HG03575 (cell line): ENCODE measurements at regions not wholly inside any gene's neighbourhood (a gene's known extent, or its start where the extent isn't known, plus 50 kb on each side); places are given as distances from the start of the nearest gene placed in this dataset.

Source experiments
- ATAC-seq: cut with Tn5 transposase; IDR thresholded peaks from one replicate; pipeline ENCODE4 v1.9.1; 2021; ENCODE audit not compliant: unreplicated experiment, insufficient number of reproducible peaks, low FRiP score; ENCODE audit errors: extremely low read depth

GRCh38 chr11:95505927-95506426 is 275.0 kb upstream of the SESN3 start:
- no peak for ATAC-seq

- no peak for ATAC-seq
Observed at GRCh38 chr11:95503047-95503446, 272.0 kb upstream of the SESN3 start.

GRCh38 chr11:95502522-95502921 is 271.5 kb upstream of the SESN3 start:
- no peak for ATAC-seq

- no peak for ATAC-seq
Observed at GRCh38 chr11:95501761-95502266, 270.8 kb upstream of the SESN3 start.

- ATAC-seq = no peak
Observed at GRCh38 chr11:95500466-95500865, 269.5 kb upstream of the SESN3 start.

- no peak for ATAC-seq
Observed at GRCh38 chr11:95499516-95500135, 268.6 kb upstream of the SESN3 start.

- no peak for ATAC-seq
Observed at GRCh38 chr11:95498722-95499425, 267.9 kb upstream of the SESN3 start.

- no peak for ATAC-seq
Observed at GRCh38 chr11:95496901-95497300, 265.9 kb upstream of the SESN3 start.

GRCh38 chr11:95495706-95496105 is 264.7 kb upstream of the SESN3 start:
- no peak for ATAC-seq

GRCh38 chr11:95494856-95495255 is 263.9 kb upstream of the SESN3 start:
- no peak for ATAC-seq

GRCh38 chr11:95494167-95494566 is 263.2 kb upstream of the SESN3 start:
- no peak for ATAC-seq

GRCh38 chr11:95490625-95491024 is 259.6 kb upstream of the SESN3 start:
- ATAC-seq = no peak

- ATAC-seq = no peak
Observed at GRCh38 chr11:95487938-95488337, 256.9 kb upstream of the SESN3 start.

- ATAC-seq = peak; percentile 99
Observed at GRCh38 chr11:95487391-95487790, 256.4 kb upstream of the SESN3 start.

- no peak for ATAC-seq
Observed at GRCh38 chr11:95486979-95487378, 256.0 kb upstream of the SESN3 start.

GRCh38 chr11:95486466-95486865 is 255.5 kb upstream of the SESN3 start:
- ATAC-seq = no peak

- ATAC-seq = no peak
Observed at GRCh38 chr11:95485115-95485900, 254.3 kb upstream of the SESN3 start.

GRCh38 chr11:95483339-95483738 is 252.3 kb upstream of the SESN3 start:
- no peak for ATAC-seq

GRCh38 chr11:95478003-95478402 is 247.0 kb upstream of the SESN3 start:
- no peak for ATAC-seq

- no peak for ATAC-seq
Observed at GRCh38 chr11:95469258-95469657, 238.3 kb upstream of the SESN3 start.
